DOHH2 (cell line): ENCODE measurements at regions not wholly inside any gene's neighbourhood (a gene's known extent, or its start where the extent isn't known, plus 50 kb on each side); places are given as distances from the start of the nearest gene placed in this dataset.

Experiments used
- H3F3A ChIP-seq: fragments of 200-600 bp; sonication (generic), shearing (Covaris generic); 2 replicates; pipeline ENCODE4 v1.6.0; 2016; ENCODE audit warnings: antibody characterized with exemption, mild to moderate bottlenecking; ENCODE audit not compliant: control insufficient read depth, insufficient read depth
- H3K27ac ChIP-seq: fragments of 200-600 bp; sonication (generic); 2 replicates; pipeline ENCODE4 v1.5.1; 2014; ENCODE audit warnings: low read depth, mild to moderate bottlenecking, low read length, moderate library complexity
- H3K27me3 ChIP-seq: fragments of 200-600 bp; sonication (generic); 2 replicates; pipeline ENCODE4 v1.6.1; 2014; ENCODE audit warnings: mild to moderate bottlenecking, low read length, mixed read lengths; ENCODE audit not compliant: control insufficient read depth
- H3K36me3 ChIP-seq: fragments of 200-600 bp; sonication (generic); 2 replicates; pipeline ENCODE4 v1.6.1; 2014; ENCODE audit warnings: mild to moderate bottlenecking, low read length, moderate library complexity, mixed read lengths; ENCODE audit not compliant: control insufficient read depth
- H3K4me1 ChIP-seq: fragments of 200-600 bp; sonication (generic); 2 replicates; pipeline ENCODE4 v1.6.1; 2014; ENCODE audit warnings: mild to moderate bottlenecking, low read length, mixed read lengths; ENCODE audit not compliant: control insufficient read depth
- H3K4me2 ChIP-seq: fragments of 200-600 bp; sonication (generic); 2 replicates; pipeline ENCODE4 v1.6.0; 2014; ENCODE audit warnings: mild to moderate bottlenecking, low read length, moderate library complexity
- H3K4me3 ChIP-seq: fragments of 200-600 bp; sonication (generic); 2 replicates; pipeline ENCODE4 v1.5.1; 2014; ENCODE audit warnings: mild to moderate bottlenecking, low read length, mixed read lengths
- H3K79me2 ChIP-seq: fragments of 200-600 bp; sonication (generic); 2 replicates; pipeline ENCODE4 v1.6.1; 2014; ENCODE audit warnings: mild to moderate bottlenecking, low read length, mixed read lengths; ENCODE audit not compliant: control insufficient read depth
- H3K9me2 ChIP-seq: fragments of 200-600 bp; sonication (generic); replicated peaks from 2 replicates; pipeline ENCODE4 v1.6.1; 2014; ENCODE audit warnings: mild to moderate bottlenecking, low read length, mixed read lengths; ENCODE audit not compliant: control insufficient read depth
- H3K9me3 ChIP-seq: fragments of 200-600 bp; sonication (generic); 2 replicates; pipeline ENCODE4 v1.6.1; 2014; ENCODE audit warnings: antibody characterized with exemption, low read length, mixed read lengths; ENCODE audit not compliant: control insufficient read depth, insufficient read depth
- H4K20me1 ChIP-seq: fragments of 200-600 bp; sonication (generic); 2 replicates; pipeline ENCODE4 v1.6.0; 2014; ENCODE audit warnings: low read depth, mild to moderate bottlenecking, antibody characterized with exemption, low read length, moderate library complexity; ENCODE audit not compliant: control insufficient read depth, insufficient read depth
- EZH2phosphoT487 ChIP-seq: fragments of 200-600 bp; sonication (generic); IDR thresholded peaks from 2 replicates; pipeline ENCODE4 v1.6.1; 2017; ENCODE audit warnings: borderline replicate concordance, mild to moderate bottlenecking, antibody characterized with exemption, low read length, moderate library complexity, mixed read lengths
- TF ChIP-seq, protein P1 (sequence below): fragments of 200-600 bp; sonication (generic); IDR thresholded peaks from one replicate; pipeline ENCODE4 v1.5.1; 2014; ENCODE audit warnings: antibody characterized with exemption, mild to moderate bottlenecking, low read depth, low read length; ENCODE audit not compliant: poor library complexity, severe bottlenecking

DNA sequence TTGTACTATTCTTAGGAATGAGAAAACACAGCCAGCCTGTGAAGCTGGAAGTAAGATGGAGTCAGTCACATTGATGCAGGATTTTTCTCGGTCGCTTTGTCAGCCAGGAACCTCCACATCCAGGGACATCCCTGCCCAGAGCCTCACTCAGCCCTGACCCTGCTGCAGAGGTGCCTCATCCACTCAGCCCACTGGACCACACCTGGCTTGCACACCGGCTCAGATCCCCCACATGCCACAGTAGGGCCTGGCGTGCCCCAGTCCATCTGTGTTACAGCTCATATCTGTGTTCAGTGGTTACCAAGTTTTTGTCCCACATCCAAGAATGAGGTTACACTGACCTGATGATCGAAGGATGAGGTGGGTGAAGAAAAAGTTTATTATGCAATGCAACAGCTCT is 1315.4 kb downstream of the SLITRK1 start:
- Histone ChIP-seq H3K27ac (no peak overlapping the region), H3K9me2 (no peaks in the 10 kb centered on the region), H3K9me3 (peaks cover 3% of the 10 kb centered on the region; the same call in 1 of the 2 replicates), H3K27me3 (no peaks in the 10 kb centered on the region), H3K4me3 (no peak overlapping the region), H3F3A (no peaks in the 10 kb centered on the region), H3K79me2 (no peaks in the 10 kb centered on the region), H3K4me2 (no peak overlapping the region), H3K36me3 (no peaks in the 10 kb centered on the region), H3K4me1 (no peaks in the 10 kb centered on the region), H4K20me1 (no peaks in the 10 kb centered on the region)
- no peak for TF ChIP-seq EZH2phosphoT487
- TF ChIP-seq, protein P1, sequence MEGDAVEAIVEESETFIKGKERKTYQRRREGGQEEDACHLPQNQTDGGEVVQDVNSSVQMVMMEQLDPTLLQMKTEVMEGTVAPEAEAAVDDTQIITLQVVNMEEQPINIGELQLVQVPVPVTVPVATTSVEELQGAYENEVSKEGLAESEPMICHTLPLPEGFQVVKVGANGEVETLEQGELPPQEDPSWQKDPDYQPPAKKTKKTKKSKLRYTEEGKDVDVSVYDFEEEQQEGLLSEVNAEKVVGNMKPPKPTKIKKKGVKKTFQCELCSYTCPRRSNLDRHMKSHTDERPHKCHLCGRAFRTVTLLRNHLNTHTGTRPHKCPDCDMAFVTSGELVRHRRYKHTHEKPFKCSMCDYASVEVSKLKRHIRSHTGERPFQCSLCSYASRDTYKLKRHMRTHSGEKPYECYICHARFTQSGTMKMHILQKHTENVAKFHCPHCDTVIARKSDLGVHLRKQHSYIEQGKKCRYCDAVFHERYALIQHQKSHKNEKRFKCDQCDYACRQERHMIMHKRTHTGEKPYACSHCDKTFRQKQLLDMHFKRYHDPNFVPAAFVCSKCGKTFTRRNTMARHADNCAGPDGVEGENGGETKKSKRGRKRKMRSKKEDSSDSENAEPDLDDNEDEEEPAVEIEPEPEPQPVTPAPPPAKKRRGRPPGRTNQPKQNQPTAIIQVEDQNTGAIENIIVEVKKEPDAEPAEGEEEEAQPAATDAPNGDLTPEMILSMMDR, result no peak

DNA sequence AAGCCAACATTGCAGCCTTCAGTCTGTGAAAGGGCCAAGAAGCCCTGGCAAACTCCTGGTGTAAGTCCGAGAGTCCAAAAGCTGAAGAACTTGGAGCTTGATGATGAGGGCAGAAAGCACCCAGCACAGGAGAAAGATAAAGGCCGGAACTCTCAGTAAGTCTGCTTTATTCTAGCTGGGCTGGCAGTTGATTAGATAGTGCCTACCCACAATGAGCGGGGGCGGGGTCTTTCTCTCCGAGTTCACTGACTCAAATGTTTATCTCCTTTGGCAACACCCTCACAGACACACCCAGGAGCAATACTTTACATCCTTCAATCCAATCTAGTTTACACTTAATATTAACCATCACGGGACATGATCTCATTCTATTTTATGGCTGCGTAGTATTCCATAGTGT is 1317.1 kb downstream of the SLITRK1 start:
- Histone ChIP-seq H3K36me3 (no peaks in the 10 kb centered on the region), H3K9me2 (no peaks in the 10 kb centered on the region), H3K9me3 (peaks cover 3% of the 10 kb centered on the region; the same call in 1 of the 2 replicates), H3K79me2 (no peaks in the 10 kb centered on the region), H3K4me1 (no peaks in the 10 kb centered on the region), H3K4me3 (no peak overlapping the region), H4K20me1 (no peaks in the 10 kb centered on the region), H3K27ac (no peak overlapping the region), H3F3A (no peaks in the 10 kb centered on the region), H3K27me3 (no peaks in the 10 kb centered on the region), H3K4me2 (no peak overlapping the region)
- TF ChIP-seq, protein P1, result no peak
- no peak for TF ChIP-seq EZH2phosphoT487

DNA sequence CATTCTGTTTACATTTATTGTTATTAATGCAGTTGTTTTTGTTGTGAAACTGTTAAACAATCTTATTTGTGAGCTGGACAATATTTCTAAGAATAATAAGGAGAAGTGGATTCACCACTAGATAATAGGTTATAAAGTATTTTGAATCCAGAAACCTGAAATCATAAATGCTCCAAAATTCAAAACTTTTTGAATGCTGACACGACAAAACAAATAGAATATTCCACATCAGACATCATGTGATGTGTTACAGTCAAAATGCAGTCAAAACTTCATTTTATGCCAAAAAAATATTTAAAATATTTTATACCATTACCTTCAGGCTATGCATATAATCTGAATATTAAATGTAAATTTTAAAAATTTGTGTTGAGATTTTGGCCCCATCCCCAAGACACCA is 1321.4 kb downstream of the SLITRK1 start:
- H3K4me3 ChIP-seq, result no peak overlapping the region
- no peaks in the 10 kb centered on the region for H3K9me2 ChIP-seq
- no peaks in the 10 kb centered on the region for H3K9me3 ChIP-seq
- TF ChIP-seq, protein P1, result no peak
- TF ChIP-seq EZH2phosphoT487, result no peak
- H3K4me1 ChIP-seq, result no peaks in the 10 kb centered on the region
- H3K27ac ChIP-seq, result no peak overlapping the region
- no peak overlapping the region for H3K4me2 ChIP-seq
- H3K36me3 ChIP-seq, result no peaks in the 10 kb centered on the region
- no peaks in the 10 kb centered on the region for H4K20me1 ChIP-seq
- H3K27me3 ChIP-seq, result no peaks in the 10 kb centered on the region
- H3K79me2 ChIP-seq, result no peaks in the 10 kb centered on the region
- no peaks in the 10 kb centered on the region for H3F3A ChIP-seq

DNA sequence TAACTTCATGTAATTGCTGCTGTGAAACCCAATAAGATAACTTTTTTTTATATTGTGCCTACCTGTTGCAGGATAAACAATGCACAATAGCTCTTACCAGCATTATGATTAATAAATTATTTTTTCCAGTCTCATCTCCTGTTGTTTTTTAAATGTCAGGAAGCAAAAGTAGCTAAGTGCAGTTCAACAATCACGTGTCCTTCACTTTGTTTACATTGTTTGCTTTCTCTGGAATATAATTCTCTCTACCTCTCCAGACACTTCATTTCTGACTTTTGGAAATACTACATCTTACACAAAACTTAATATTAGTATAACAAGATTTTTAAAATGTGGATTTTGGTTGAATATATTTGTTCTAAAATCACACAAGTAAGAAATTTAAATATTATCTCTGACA is 1359.4 kb downstream of the SLITRK1 start:
- Histone ChIP-seq H3K36me3 (no peaks in the 10 kb centered on the region), H3K4me3 (no peak overlapping the region), H3K9me2 (no peaks in the 10 kb centered on the region), H3K79me2 (no peaks in the 10 kb centered on the region), H3K4me2 (no peak overlapping the region), H3F3A (no peaks in the 10 kb centered on the region), H3K27me3 (no peaks in the 10 kb centered on the region), H3K27ac (no peak overlapping the region), H3K4me1 (no peaks in the 10 kb centered on the region), H3K9me3 (no peaks in the 10 kb centered on the region), H4K20me1 (no peaks in the 10 kb centered on the region)
- TF ChIP-seq EZH2phosphoT487, result no peak
- TF ChIP-seq, protein P1, result no peak
